DOHH2 (cell line): ENCODE measurements at regions not wholly inside any gene's neighbourhood (a gene's known extent, or its start where the extent isn't known, plus 50 kb on each side); places are given as distances from the start of the nearest gene placed in this dataset.

ENCODE experiments used
- CTCF ChIP-seq: fragments of 200-600 bp; sonication (generic); IDR thresholded peaks from one replicate; pipeline ENCODE4 v1.5.1; 2014; ENCODE audit warnings: antibody characterized with exemption, mild to moderate bottlenecking, low read depth, low read length; ENCODE audit not compliant: poor library complexity, severe bottlenecking
- EZH2phosphoT487 ChIP-seq: fragments of 200-600 bp; sonication (generic); IDR thresholded peaks from 2 replicates; pipeline ENCODE4 v1.6.1; 2017; ENCODE audit warnings: borderline replicate concordance, mild to moderate bottlenecking, antibody characterized with exemption, low read length, moderate library complexity, mixed read lengths

GRCh38 chr2:64234785-64235184, 90.6 kb upstream of the PELI1 start:
- TF ChIP-seq CTCF: no peak
- no peak for TF ChIP-seq EZH2phosphoT487
